GM12891 (cell line): ENCODE measurements at regions not wholly inside any gene's neighbourhood (a gene's known extent, or its start where the extent isn't known, plus 50 kb on each side); places are given as distances from the start of the nearest gene placed in this dataset.

Experiments
- PAX5 ChIP-seq: IDR thresholded peaks from 2 replicates; pipeline ENCODE4 v1.6.1; 2011; ENCODE audit warnings: low read length, moderate library complexity, mild to moderate bottlenecking; ENCODE audit not compliant: insufficient read depth, severe bottlenecking
- POLR2A ChIP-seq: IDR thresholded peaks from 2 replicates; pipeline ENCODE4 v1.6.1; 2011; ENCODE audit warnings: low read depth, low read length, control low read depth
- POLR2AphosphoS5 ChIP-seq: IDR thresholded peaks from 2 replicates; pipeline ENCODE4 v1.6.1; 2011; ENCODE audit warnings: low read depth, low read length, control low read depth
- POU2F2 ChIP-seq: IDR thresholded peaks from 2 replicates; pipeline ENCODE4 v1.6.1; 2011; ENCODE audit warnings: low read depth, mild to moderate bottlenecking, control low read depth, low read length, moderate library complexity
- SPI1 ChIP-seq: IDR thresholded peaks from 2 replicates; pipeline ENCODE4 v1.6.1; 2011; ENCODE audit warnings: low read depth, low read length, control low read depth
- TAF1 ChIP-seq: IDR thresholded peaks from 2 replicates; pipeline ENCODE4 v1.6.1; 2011; ENCODE audit warnings: low read depth, low read length, control low read depth

DNA sequence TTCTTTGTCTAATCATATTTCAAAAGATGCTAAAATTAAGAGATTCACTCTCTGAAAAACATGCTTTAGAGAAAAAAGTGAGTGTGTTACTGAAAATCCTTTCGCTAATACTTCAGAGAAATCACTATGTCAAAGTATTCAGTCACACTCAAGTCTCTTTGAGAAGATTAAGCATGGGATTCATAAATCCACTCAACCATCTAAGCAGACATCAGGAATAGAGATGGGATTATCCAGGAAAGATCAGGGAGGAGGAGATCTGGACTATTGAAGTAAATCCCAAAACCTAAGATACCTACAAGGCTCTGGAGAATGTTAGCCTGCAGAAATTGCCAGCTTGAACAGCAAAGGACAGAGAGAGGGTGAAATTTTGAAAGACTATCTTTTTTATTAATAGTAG lies 317.2 kb upstream of the ACO1 start:
- TF ChIP-seq POLR2A (no peak), POU2F2 (no peak), TAF1 (no peak), SPI1 (no peak), POLR2AphosphoS5 (no peak), PAX5 (no peak)
